GM12878 (cell line): ENCODE measurements at regions not wholly inside any gene's neighbourhood (a gene's known extent, or its start where the extent isn't known, plus 50 kb on each side); places are given as distances from the start of the nearest gene placed in this dataset.

ENCODE experiments used
- BACH1 ChIP-seq: fragments of 450-650 bp; IDR thresholded peaks from 2 replicates; pipeline ENCODE4 v1.6.1; 2017; ENCODE audit warnings: mild to moderate bottlenecking, borderline replicate concordance
- CBX5 ChIP-seq: sonication (generic); IDR thresholded peaks from 2 replicates; pipeline ENCODE4 v1.6.1; 2016; ENCODE audit warnings: low read depth, moderate library complexity, mild to moderate bottlenecking, inconsistent platforms
- CHD1 ChIP-seq: IDR thresholded peaks from 2 replicates; pipeline ENCODE4 v1.6.1; 2012; ENCODE audit warnings: low read depth, low read length, improper control_type of control experiment
- CHD4 ChIP-seq: fragments of 200-600 bp; sonication (generic); IDR thresholded peaks from 2 replicates; pipeline ENCODE4 v1.6.1; 2016; ENCODE audit warnings: mild to moderate bottlenecking
- EZH2 ChIP-seq: IDR thresholded peaks from 2 replicates; pipeline ENCODE4 v1.6.1; 2012; ENCODE audit warnings: low read depth, mild to moderate bottlenecking, control low read depth, inconsistent platforms, low read length, borderline replicate concordance; ENCODE audit not compliant: control insufficient read depth
- HCFC1 ChIP-seq: fragments of 150-350 bp; IDR thresholded peaks from 2 replicates; pipeline ENCODE4 v1.6.1; 2014; ENCODE audit warnings: low read length
- HDAC6 ChIP-seq: fragments of 200-600 bp; sonication (generic); IDR thresholded peaks from one replicate; pipeline ENCODE4 v1.8.0; 2017; ENCODE audit warnings: antibody characterized with exemption; ENCODE audit not compliant: unreplicated experiment
- HDGF ChIP-seq: fragments of 450-650 bp; IDR thresholded peaks from 2 replicates; pipeline ENCODE4 v1.6.1; 2016; ENCODE audit warnings: antibody characterized with exemption
- IKZF2 ChIP-seq, 2 experiments: fragments of 450-650 bp; IDR thresholded peaks; 2 replicates each; pipeline ENCODE4 v1.6.1; 2017; ENCODE audit warnings: mild to moderate bottlenecking in 2 of 2, moderate library complexity in 2 of 2
- MLLT1 ChIP-seq: fragments of 450-650 bp; IDR thresholded peaks from 2 replicates; pipeline ENCODE4 v1.6.1; 2016; ENCODE audit warnings: mild to moderate bottlenecking
- NR2F1 ChIP-seq: fragments of 450-650 bp; conservative IDR thresholded peaks from 2 replicates; pipeline ENCODE4 v1.6.1; 2017; ENCODE audit warnings: mild to moderate bottlenecking
- PML ChIP-seq: IDR thresholded peaks from 2 replicates; pipeline ENCODE4 v1.6.1; 2012; ENCODE audit warnings: low read length, inconsistent platforms
- POLR2A ChIP-seq: IDR thresholded peaks from 2 replicates; pipeline ENCODE4 v1.6.1; 2011; ENCODE audit warnings: low read depth, mild to moderate bottlenecking, low read length
- RAD51 ChIP-seq: fragments of 450-650 bp; IDR thresholded peaks from 2 replicates; pipeline ENCODE4 v1.6.1; 2016; ENCODE audit warnings: moderate library complexity, mild to moderate bottlenecking, inconsistent platforms
- RBBP5 ChIP-seq: fragments of 200-600 bp; sonication (generic); conservative IDR thresholded peaks from 2 replicates; pipeline ENCODE4 v1.6.1; 2016
- SIN3A ChIP-seq: IDR thresholded peaks from 2 replicates; pipeline ENCODE4 v1.6.1; 2012; ENCODE audit warnings: low read depth, low read length, improper control_type of control experiment
- SPI1 ChIP-seq: IDR thresholded peaks from 2 replicates; pipeline ENCODE4 v1.6.1; 2011; ENCODE audit warnings: low read depth, mild to moderate bottlenecking, low read length, moderate library complexity, borderline replicate concordance; ENCODE audit not compliant: insufficient read depth
- ZBTB11 ChIP-seq: fragments of 450-650 bp; formaldehyde crosslinking; IDR thresholded peaks from 2 replicates; pipeline ENCODE4 v1.5.0; 2022; ENCODE audit warnings: mild to moderate bottlenecking, missing genetic modification characterization
- ZBTB33 ChIP-seq: fragments of 450-650 bp; IDR thresholded peaks from 2 replicates; pipeline ENCODE4 v1.6.1; 2017; ENCODE audit warnings: mild to moderate bottlenecking
- ZBTB4 ChIP-seq: fragments of 450-650 bp; formaldehyde crosslinking; IDR thresholded peaks from 2 replicates; pipeline ENCODE4 v1.4.0; 2022; ENCODE audit warnings: mild to moderate bottlenecking, moderate library complexity
- ZNF622 ChIP-seq: fragments of 450-650 bp; IDR thresholded peaks from 2 replicates; pipeline ENCODE4 v1.6.1; 2017; ENCODE audit warnings: mild to moderate bottlenecking, inconsistent platforms

- TF ChIP-seq ZBTB11 (CRISPR knock-in tag) (no peak), HDGF (peak; percentile 84; the same call in 1 of the 2 replicates), SIN3A (no peak), ZBTB4 (CRISPR knock-in tag) (no peak), MLLT1 (peak; percentile 93), BACH1 (peak; percentile 80), CHD4 (no peak), POLR2A (peak; percentile 74), IKZF2 (IDR thresholded peaks at IDR 0.05) (peak; percentile 97 to 98), SPI1 (peak; percentile 63; the same call in 1 of the 2 replicates), PML (peak; percentile 86), NR2F1 (peak; percentile 66), CHD1 (peak; percentile 67; the same call in 1 of the 2 replicates), CBX5 (peak; percentile 79; the same call in 1 of the 2 replicates), ZBTB33 (no peak), RAD51 (0 out of 2 replicates have a peak, but pooled peaks have one; percentile 0), HCFC1 (no peak), ZNF622 (no peak), EZH2 (no peak), RBBP5 (no peak), HDAC6 (no peak)
Observed at GRCh38 chr6:113630738-113631535, 226.2 kb upstream of the MARCKS start (continued).
